ENCODE measurements at regions not wholly inside any gene's neighbourhood (a gene's known extent, or its start where the extent isn't known, plus 50 kb on each side); places are given as distances from the start of the nearest gene placed in this dataset.
A peak's percentile ranks its signal among the peaks of the same experiment; 100 is the strongest.
"Not testable (repeated sequence)": the region's sequence is repeated elsewhere in the genome, so short reads cannot be mapped to it uniquely, and the experiment has no call there.

GRCh38 chr18:49731860-49732311, 81.4 kb downstream of the ACAA2 start:
- DNase-seq (ENCODE audit: low read depth): no peak

DNA sequence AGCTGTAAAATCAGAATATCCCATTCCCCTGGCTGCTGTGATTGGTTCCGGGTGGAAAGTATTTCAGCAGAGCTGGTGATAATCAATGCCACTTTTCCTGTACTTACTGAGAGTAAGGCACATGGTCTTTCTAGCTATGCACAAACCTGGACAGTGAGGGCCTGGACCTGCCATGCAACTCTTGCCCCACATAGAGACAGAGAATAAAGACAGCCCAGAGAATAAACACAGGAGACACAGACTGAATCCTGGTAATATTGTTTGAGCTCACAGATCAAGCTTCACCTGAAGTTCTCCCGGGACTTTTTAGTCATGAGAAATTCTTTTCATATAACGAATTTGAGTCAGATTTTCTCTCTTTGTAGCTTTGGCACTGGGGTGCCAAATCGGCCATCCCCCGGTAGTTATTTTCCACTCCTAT, 81.9 kb downstream of the ACAA2 start:
- no peak for DNase-seq (ENCODE audit: low read depth)

DNA sequence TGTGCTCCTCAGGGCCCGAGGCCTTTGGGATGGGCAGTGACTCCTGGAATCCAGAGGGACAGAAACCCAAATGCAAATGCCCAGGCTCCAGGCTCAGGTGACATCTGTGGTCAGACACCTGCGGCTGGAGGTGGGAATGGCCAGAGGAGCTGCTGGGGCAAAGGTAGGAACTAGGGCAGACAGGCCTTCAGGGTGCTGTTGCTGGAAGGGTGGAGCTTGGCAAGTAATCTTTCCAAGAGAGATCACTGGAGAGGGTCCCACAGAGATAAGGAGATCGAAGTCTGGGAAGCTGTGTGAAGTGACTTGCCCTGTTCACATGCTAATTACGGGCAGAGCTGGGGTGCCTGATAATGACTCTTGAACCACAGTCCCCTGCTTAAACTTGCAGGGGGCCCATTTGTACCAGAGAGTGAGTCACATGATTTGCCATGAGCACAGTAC, 82.4 kb downstream of the ACAA2 start:
- DNase-seq (ENCODE audit: low read depth): no peak

GRCh38 chr18:49728542-49728941, 84.8 kb downstream of the ACAA2 start:
- DNase-seq (ENCODE audit: low read depth): peak; percentile 33

DNA sequence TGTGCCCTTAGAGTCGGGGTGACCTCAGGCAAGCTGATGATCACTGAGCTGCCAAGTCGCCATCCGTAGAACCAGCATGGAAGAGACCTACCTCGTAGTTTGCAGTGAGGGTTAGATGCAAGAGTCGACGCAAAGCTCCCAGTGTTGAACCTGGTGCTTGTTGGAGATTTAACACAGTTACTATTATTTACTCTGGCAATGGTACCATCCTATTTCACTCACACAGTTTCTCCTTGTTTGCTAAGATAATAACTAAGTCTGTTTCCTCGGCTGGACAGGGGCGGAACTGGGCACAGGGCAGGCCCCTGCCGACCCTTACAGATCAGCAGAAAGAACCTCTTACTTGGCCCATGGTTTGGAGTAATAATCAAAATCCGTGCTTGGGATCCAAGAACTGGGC, 85.5 kb downstream of the ACAA2 start:
- no peak for DNase-seq (ENCODE audit: low read depth)

DNA sequence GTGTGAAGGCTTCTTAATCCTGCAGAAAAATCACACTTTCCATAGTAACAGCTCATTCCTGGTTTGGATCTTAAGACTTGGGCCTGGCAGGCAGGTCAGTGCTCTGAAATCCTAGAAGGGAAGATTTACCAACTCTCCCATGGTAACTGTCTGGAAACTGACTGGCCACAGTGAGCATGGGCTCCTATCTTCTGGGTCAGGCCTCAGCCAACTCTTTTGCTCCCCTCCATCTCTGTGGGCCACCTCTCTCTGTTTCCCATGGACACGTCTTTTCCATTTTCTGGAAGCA, 86.7 kb downstream of the ACAA2 start:
- DNase-seq (ENCODE audit: low read depth): no peak

- DNase-seq (ENCODE audit: low read depth): peak; percentile 42
Observed at GRCh38 chr18:49725809-49726674, 87.3 kb downstream of the ACAA2 start.

GRCh38 chr18:49723648-49724180, 89.6 kb downstream of the ACAA2 start:
- DNase-seq (ENCODE audit: low read depth): no peak

GRCh38 chr18:49722477-49722876, 90.9 kb downstream of the ACAA2 start:
- no peak for DNase-seq (ENCODE audit: low read depth)

- DNase-seq (ENCODE audit: low read depth): no peak
Observed at GRCh38 chr18:49721981-49722380, 91.4 kb downstream of the ACAA2 start.

DNA sequence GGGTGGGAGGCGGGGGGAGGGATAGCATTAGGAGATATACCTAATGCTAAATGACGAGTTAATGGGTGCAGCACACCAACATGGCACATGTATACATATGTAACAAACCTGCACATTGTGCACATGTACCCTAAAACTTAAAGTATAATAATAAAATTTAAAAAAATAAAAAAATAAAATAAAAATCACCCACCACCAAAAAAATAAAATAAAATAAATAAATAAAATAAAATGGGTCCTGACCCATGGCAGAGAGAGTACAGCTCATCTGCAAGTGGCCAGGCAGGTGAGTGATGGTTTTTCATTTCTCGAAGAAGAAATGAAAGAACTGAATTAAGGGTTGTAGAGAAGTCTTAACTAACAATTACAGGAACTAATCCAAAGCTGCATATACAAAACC, 92.4 kb downstream of the ACAA2 start:
- DNase-seq (ENCODE audit: low read depth): not testable (repeated sequence)

GRCh38 chr18:49717617-49718016, 95.7 kb downstream of the ACAA2 start:
- no peak for DNase-seq (ENCODE audit: low read depth)

DNA sequence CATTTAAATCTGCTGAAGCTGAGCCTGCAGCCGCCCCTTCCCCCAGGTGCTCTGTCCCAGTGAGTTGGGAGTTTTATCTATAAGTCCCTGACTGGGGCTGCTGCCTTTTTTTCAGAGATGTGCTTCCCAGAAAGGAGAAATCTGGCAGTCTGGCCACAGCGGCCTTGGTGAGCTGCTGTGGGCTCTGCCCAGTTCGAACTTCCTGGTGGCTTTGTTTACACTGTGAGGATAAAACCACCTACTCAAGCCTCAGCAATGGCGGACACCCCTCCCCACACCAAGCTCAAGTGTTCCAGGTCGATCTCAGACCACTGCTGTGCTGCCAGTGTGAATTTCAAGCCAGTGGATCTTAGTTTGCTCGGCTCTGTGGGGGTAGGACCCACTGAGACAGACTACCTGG, 97.3 kb downstream of the ACAA2 start:
- DNase-seq (ENCODE audit: low read depth): no peak

DNA sequence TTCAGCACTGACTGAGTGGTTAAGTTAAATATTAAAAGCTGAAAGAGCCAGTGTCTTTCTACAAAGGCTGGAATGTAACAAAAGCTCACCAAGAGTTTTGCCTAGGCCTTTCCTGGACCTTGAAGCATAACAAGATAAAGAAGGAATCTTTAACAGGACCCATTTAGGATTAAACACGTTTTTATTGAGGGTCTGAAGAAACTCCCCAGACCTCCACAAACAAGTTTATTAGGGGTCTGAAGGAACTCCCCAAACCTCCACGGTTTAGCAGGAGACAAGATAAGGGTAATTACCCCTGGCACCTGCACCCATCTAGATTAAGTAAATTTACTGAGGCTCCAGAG, 104.0 kb downstream of the ACAA2 start:
- no peak for DNase-seq (ENCODE audit: low read depth)

DNA sequence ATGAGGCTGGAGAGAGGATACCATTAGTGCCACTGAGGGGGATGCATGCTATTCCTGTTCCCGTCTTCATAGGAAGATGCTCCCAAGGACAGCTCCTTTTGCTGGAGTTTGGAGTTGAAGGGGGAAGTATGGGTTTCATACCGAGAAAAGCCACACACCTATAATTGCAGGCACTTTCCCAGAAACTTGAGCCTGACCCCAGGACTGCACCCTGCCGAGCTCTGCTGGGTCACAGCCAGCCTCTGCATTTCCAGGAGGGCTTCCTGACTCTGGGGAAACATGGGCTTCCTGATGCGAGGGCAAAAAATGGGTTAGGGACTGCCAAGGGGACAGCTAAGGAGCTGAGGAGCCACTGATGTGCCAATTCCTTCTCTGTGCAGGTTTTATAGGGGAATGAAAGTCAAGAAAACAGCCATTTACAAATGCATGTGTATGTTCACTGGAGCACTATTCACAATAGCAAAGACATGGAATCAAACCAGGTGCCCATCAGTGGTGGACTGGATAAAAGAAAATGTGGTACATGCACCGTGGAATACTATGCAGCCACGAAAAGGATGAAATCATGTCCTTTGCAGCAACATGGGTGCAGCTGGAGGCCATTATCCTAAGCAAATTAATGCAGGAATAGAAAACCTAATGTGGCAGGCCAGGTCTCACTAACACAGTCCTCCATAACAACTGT, 104.5 kb downstream of the ACAA2 start:
- no peak for DNase-seq (ENCODE audit: low read depth)

DNA sequence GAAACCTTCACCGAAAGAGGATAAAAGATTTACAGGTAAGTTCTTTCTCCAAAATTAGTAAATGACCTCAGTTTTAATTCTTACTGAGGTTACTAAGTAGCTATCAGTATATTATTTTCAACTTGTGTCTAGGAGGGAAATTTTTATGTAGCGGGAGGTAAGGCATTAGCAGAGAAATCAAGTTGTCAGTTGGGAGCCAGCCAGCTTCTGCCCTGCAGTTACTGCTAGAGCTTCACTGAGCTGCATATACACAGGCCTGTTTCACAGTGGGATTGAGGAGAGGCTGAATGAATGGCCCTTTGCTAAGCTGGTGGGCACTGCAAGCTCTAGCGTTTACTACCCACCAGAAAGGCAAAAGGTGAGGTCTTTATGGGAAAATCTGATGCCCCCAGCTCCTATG, 105.7 kb downstream of the ACAA2 start:
- DNase-seq (ENCODE audit: low read depth): no peak

- no peak for DNase-seq (ENCODE audit: low read depth)
Observed at GRCh38 chr18:49704334-49704733, 109.0 kb downstream of the ACAA2 start.

GRCh38 chr18:49701190-49701589, 112.1 kb downstream of the ACAA2 start:
- DNase-seq (ENCODE audit: low read depth): no peak

DNA sequence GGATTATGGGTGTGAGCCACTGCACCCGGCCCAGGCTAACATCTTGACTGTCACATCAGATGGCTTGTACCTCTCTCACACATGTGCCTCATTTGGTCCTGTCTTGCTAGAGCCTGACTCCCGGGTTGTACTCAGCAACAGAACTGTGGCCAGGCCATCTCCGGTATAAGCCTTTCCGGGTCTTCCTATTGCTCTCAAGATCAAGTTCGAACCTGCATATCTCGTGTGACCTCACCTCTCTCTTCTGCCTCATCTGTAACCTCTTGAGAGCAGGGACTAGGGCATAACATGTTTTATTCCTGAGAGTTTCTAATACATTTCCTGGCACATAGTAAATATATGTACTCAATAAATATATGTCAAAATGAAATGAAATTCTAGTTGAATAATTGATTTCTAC, 114.0 kb downstream of the ACAA2 start:
- DNase-seq (ENCODE audit: low read depth): no peak

DNA sequence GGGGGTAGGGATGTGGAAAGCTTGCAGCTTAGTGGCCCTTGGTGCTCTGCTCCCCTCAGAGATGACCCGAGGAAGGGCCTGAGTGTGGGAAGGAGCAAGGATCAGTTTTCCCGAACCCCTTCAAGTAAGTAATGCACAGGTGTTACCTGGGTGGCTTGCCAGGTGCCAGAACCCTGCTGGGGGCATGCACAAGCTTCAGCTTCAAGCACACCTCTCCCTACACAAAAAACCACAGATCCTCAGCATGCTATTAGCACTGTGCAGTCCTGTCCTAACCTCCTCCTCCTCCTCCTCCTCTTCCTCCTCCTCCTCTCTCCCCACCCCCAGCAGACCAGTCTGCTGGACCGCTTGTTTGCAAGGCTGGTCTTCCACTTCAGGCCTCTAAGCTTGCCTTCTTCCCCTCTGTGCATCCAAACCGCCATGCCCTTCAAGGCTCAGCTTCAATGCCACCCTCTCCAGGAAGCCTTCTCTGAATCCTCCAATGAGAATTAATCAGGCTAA, 114.8 kb downstream of the ACAA2 start:
- no peak for DNase-seq (ENCODE audit: low read depth)

- peak; percentile 29 for DNase-seq (ENCODE audit: low read depth)
Observed at GRCh38 chr18:49697757-49698524, 115.4 kb downstream of the ACAA2 start.

GRCh38 chr18:49697049-49697448, 116.3 kb downstream of the ACAA2 start:
- no peak for DNase-seq (ENCODE audit: low read depth)

Data from myocyte (in vitro differentiated cells).